Smooth muscle cell (in vitro differentiated cells): ENCODE measurements at regions not wholly inside any gene's neighbourhood (a gene's known extent, or its start where the extent isn't known, plus 50 kb on each side); places are given as distances from the start of the nearest gene placed in this dataset.

Source experiments
- DNase-seq: peaks from one replicate; lab custom pipeline; 2025; ENCODE audit not compliant: unreplicated experiment; lab: John Stamatoyannopoulos, UW
- H2AFZ ChIP-seq: fragments of 200-600 bp; sonication (generic); 2 replicates; pipeline ENCODE4 v1.6.0; 2016; ENCODE audit warnings: antibody characterized with exemption, low read depth, mild to moderate bottlenecking
- H3F3A ChIP-seq: fragments of 200-600 bp; sonication (generic); 2 replicates; pipeline ENCODE4 v1.6.0; 2017; ENCODE audit warnings: antibody characterized with exemption, low read depth
- H3K27ac ChIP-seq: fragments of 200-600 bp; sonication (generic); 2 replicates; pipeline ENCODE4 v1.5.1; 2016; ENCODE audit warnings: low read depth, mild to moderate bottlenecking
- H3K27me3 ChIP-seq: fragments of 200-600 bp; sonication (generic); 2 replicates; pipeline ENCODE4 v1.6.1; 2016; ENCODE audit warnings: low read depth, mild to moderate bottlenecking
- H3K36me3 ChIP-seq: fragments of 200-600 bp; sonication (generic); 2 replicates; pipeline ENCODE4 v1.5.1; 2016; ENCODE audit warnings: low read depth
- H3K4me1 ChIP-seq: fragments of 200-600 bp; sonication (generic); 2 replicates; pipeline ENCODE4 v1.5.1; 2016; ENCODE audit warnings: low read depth
- H3K4me2 ChIP-seq: fragments of 200-600 bp; sonication (generic); 2 replicates; pipeline ENCODE4 v1.6.0; 2016; ENCODE audit warnings: mild to moderate bottlenecking
- H3K4me3 ChIP-seq: fragments of 200-600 bp; sonication (generic); 2 replicates; pipeline ENCODE4 v1.5.1; 2016; ENCODE audit warnings: mild to moderate bottlenecking
- H3K79me2 ChIP-seq: fragments of 200-600 bp; sonication (generic); 2 replicates; pipeline ENCODE4 v1.6.0; 2016; ENCODE audit warnings: low read depth, mild to moderate bottlenecking
- H3K9ac ChIP-seq: fragments of 200-600 bp; sonication (generic); 2 replicates; pipeline ENCODE4 v1.6.0; 2016; ENCODE audit warnings: low read depth
- H3K9me3 ChIP-seq: fragments of 200-600 bp; sonication (generic); replicated peaks from 2 replicates; pipeline ENCODE4 v1.5.1; 2016; ENCODE audit warnings: low read depth
- H4K20me1 ChIP-seq: fragments of 200-600 bp; sonication (generic); 2 replicates; pipeline ENCODE4 v1.6.0; 2016; ENCODE audit warnings: low read depth
- WGBS: methylation state at CpG from one replicate; pipeline ENCODE4 v1.1.7; 2016; ENCODE audit warnings: low lambda C conversion rate; 5-methylcytosine and 5-hydroxymethylcytosine counted together
- TF ChIP-seq, protein P1 (sequence below): fragments of 200-600 bp; sonication (generic); IDR thresholded peaks from 2 replicates; pipeline ENCODE4 v1.5.1; 2017; ENCODE audit warnings: borderline replicate concordance, mild to moderate bottlenecking, antibody characterized with exemption; ENCODE audit not compliant: insufficient read depth, poor library complexity, severe bottlenecking

- Histone ChIP-seq H3K27ac (no peak overlapping the region), H4K20me1 (no peaks in the 10 kb centered on the region), H3K4me3 (no peak overlapping the region), H3K4me1 (no peaks in the 10 kb centered on the region), H3F3A (no peaks in the 10 kb centered on the region), H2AFZ (no peak overlapping the region), H3K27me3 (no peaks in the 10 kb centered on the region), H3K79me2 (no peaks in the 10 kb centered on the region), H3K4me2 (no peak overlapping the region), H3K9me3 (no peaks in the 10 kb centered on the region), H3K36me3 (no peaks in the 10 kb centered on the region), H3K9ac (no peak overlapping the region)
- DNase-seq, result no peak
- TF ChIP-seq, protein P1, sequence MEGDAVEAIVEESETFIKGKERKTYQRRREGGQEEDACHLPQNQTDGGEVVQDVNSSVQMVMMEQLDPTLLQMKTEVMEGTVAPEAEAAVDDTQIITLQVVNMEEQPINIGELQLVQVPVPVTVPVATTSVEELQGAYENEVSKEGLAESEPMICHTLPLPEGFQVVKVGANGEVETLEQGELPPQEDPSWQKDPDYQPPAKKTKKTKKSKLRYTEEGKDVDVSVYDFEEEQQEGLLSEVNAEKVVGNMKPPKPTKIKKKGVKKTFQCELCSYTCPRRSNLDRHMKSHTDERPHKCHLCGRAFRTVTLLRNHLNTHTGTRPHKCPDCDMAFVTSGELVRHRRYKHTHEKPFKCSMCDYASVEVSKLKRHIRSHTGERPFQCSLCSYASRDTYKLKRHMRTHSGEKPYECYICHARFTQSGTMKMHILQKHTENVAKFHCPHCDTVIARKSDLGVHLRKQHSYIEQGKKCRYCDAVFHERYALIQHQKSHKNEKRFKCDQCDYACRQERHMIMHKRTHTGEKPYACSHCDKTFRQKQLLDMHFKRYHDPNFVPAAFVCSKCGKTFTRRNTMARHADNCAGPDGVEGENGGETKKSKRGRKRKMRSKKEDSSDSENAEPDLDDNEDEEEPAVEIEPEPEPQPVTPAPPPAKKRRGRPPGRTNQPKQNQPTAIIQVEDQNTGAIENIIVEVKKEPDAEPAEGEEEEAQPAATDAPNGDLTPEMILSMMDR, result no peak
- WGBS, result 90% methylated on average over 2 of the region's 2 CpGs
These were observed 399.2 kb downstream of the LRIG3 start for GRCh38 chr12:58521152-58521551.

- no peaks in the 10 kb centered on the region for H3K27me3 ChIP-seq
- no peaks in the 10 kb centered on the region for H3K9me3 ChIP-seq
- no peaks in the 10 kb centered on the region for H3F3A ChIP-seq
- DNase-seq, result no peak
- no peaks in the 10 kb centered on the region for H3K79me2 ChIP-seq
- TF ChIP-seq, protein P1, result no peak
- no peaks in the 10 kb centered on the region for H3K36me3 ChIP-seq
- no peaks in the 10 kb centered on the region for H4K20me1 ChIP-seq
- no peak overlapping the region for H3K4me2 ChIP-seq
- no peak overlapping the region for H3K9ac ChIP-seq
- H3K27ac ChIP-seq, result no peak overlapping the region
- 81% methylated on average over 1 of the region's 1 CpG for WGBS
- no peaks in the 10 kb centered on the region for H3K4me1 ChIP-seq
- no peak overlapping the region for H2AFZ ChIP-seq
- H3K4me3 ChIP-seq, result no peak overlapping the region
These were observed 398.5 kb downstream of the LRIG3 start for GRCh38 chr12:58521796-58522195.

DNA sequence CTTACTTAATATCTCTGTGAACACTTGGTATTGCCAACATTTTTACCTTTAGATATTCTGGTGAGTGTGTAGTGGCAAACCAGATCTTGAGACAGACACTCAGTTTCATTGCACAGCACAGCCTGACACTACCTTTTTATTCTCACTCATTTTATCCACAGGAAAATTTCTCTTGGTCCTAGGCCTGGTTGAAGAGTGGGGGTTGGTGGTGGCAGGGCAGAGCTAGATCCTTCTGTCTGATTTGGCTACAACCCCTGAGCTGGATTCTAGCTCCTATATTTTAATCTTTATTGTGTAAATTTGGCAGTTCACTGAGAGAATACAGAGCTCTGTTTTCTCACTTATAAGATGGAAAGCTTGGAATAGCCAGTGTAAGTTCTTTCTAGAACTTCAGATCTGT lies 396.9 kb downstream of the LRIG3 start:
- Histone ChIP-seq H4K20me1 (no peaks in the 10 kb centered on the region), H3K4me1 (no peaks in the 10 kb centered on the region), H3K27ac (no peak overlapping the region), H3F3A (no peaks in the 10 kb centered on the region), H3K4me3 (no peak overlapping the region), H2AFZ (no peak overlapping the region), H3K9me3 (no peaks in the 10 kb centered on the region), H3K4me2 (no peak overlapping the region), H3K79me2 (no peaks in the 10 kb centered on the region), H3K27me3 (no peaks in the 10 kb centered on the region), H3K9ac (no peak overlapping the region), H3K36me3 (no peaks in the 10 kb centered on the region)
- TF ChIP-seq, protein P1, result no peak
- no peak for DNase-seq

DNA sequence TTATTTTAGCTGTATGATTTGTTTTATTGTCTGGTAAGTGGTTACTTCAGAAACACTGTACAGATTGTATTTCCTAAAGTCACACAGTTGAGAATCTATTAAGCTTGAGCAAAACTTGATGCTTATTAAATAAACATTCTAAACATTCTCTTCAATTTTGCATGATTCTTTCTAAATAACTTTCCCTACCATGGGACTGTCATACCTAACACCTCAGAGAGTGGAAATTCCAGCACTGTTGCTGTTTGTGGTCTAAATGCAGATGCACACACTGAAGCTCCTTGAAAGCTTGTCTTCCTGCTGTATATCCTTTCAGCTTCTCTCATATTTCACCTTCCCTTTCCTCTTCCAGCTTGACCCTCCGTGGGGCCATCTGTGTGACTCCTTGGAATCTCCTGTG lies 392.0 kb downstream of the LRIG3 start:
- H3K27ac ChIP-seq, result peak overlapping the region; percentile 95
- DNase-seq, result no peak
- TF ChIP-seq, protein P1, result no peak
- no peaks in the 10 kb centered on the region for H3K27me3 ChIP-seq
- H2AFZ ChIP-seq, result no peak overlapping the region
- H3K4me1 ChIP-seq, result no peaks in the 10 kb centered on the region
- no peak overlapping the region for H3K9ac ChIP-seq
- no peaks in the 10 kb centered on the region for H3K36me3 ChIP-seq
- no peaks in the 10 kb centered on the region for H3K79me2 ChIP-seq
- 0% methylated on average over 1 of the region's 1 CpG for WGBS
- H3K9me3 ChIP-seq, result no peaks in the 10 kb centered on the region
- no peak overlapping the region for H3K4me3 ChIP-seq
- no peak overlapping the region for H3K4me2 ChIP-seq
- no peaks in the 10 kb centered on the region for H4K20me1 ChIP-seq
- no peaks in the 10 kb centered on the region for H3F3A ChIP-seq
